ENCODE measurements at regions not wholly inside any gene's neighbourhood (a gene's known extent, or its start where the extent isn't known, plus 50 kb on each side); places are given as distances from the start of the nearest gene placed in this dataset.
"Not testable (repeated sequence)": the region's sequence is repeated elsewhere in the genome, so short reads cannot be mapped to it uniquely, and the experiment has no call there.

DNA sequence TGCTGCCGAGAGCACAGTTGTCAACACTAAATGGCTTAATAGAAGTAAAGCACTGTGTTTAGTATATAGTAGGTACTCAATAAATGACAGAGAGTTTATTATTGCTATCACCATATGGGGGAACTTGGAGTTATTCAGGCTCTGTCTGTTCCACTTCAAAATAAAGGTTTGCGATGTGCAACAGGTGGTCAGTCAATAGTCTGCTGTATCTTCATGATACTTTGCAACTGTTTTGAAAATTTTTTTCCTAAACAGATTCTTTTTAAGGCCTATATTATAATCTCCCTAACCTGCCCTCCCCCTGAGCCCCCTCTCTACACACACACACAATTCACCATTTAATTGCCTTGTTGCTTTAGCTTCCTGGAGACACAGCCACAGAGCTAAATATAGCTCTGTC is 164.7 kb upstream of the NR2F2 start:
- H3K4me1 ChIP-seq (ENCODE audit: low read length), result no peaks in the 10 kb centered on the region
- no peak for DNase-seq
- H3K4me2 ChIP-seq (ENCODE audit: low read depth, low read length), result no peak overlapping the region

GRCh38 chr15:96166223-96167200 is 164.0 kb upstream of the NR2F2 start:
- H3K4me2 ChIP-seq (ENCODE audit: low read depth, low read length), result no peak overlapping the region
- no peak for DNase-seq
- H3K79me2 ChIP-seq (ENCODE audit: low read length), result no peaks in the 10 kb centered on the region
- TF ChIP-seq EZH2phosphoT487 (IDR thresholded peaks at IDR 0.05; ENCODE audit: low read length) (no peak), EZH2 (optimal IDR thresholded peaks at IDR 0.05; ENCODE audit: low read depth, low read length) (no peak)
- TF ChIP-seq, protein P1, sequence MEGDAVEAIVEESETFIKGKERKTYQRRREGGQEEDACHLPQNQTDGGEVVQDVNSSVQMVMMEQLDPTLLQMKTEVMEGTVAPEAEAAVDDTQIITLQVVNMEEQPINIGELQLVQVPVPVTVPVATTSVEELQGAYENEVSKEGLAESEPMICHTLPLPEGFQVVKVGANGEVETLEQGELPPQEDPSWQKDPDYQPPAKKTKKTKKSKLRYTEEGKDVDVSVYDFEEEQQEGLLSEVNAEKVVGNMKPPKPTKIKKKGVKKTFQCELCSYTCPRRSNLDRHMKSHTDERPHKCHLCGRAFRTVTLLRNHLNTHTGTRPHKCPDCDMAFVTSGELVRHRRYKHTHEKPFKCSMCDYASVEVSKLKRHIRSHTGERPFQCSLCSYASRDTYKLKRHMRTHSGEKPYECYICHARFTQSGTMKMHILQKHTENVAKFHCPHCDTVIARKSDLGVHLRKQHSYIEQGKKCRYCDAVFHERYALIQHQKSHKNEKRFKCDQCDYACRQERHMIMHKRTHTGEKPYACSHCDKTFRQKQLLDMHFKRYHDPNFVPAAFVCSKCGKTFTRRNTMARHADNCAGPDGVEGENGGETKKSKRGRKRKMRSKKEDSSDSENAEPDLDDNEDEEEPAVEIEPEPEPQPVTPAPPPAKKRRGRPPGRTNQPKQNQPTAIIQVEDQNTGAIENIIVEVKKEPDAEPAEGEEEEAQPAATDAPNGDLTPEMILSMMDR (IDR thresholded peaks at IDR 0.05; ENCODE audit: low read length), result no peak
- H3K9me2 ChIP-seq (replicated peaks; ENCODE audit: insufficient read depth, low read length), result no peaks in the 10 kb centered on the region
- no peaks in the 10 kb centered on the region for H3F3A ChIP-seq (ENCODE audit: insufficient read depth, low read length)
- H2AFZ ChIP-seq (ENCODE audit: low read length), result no peak overlapping the region
- no peak overlapping the region for H3K27ac ChIP-seq (ENCODE audit: low read length)
- no peaks in the 10 kb centered on the region for H3K36me3 ChIP-seq (replicated peaks; ENCODE audit: insufficient read depth, low read length)
- H3K4me3 ChIP-seq (ENCODE audit: low read length), result no peak overlapping the region
- H4K20me1 ChIP-seq (ENCODE audit: insufficient read depth, low read length), result no peaks in the 10 kb centered on the region
- no peaks in the 10 kb centered on the region for H3K27me3 ChIP-seq (replicated peaks; ENCODE audit: insufficient read depth, low read length)
- H3K4me1 ChIP-seq (ENCODE audit: low read length), result no peaks in the 10 kb centered on the region
- no peak overlapping the region for H3K9ac ChIP-seq (ENCODE audit: low read length)
- no peaks in the 10 kb centered on the region for H3K9me3 ChIP-seq (replicated peaks; ENCODE audit: insufficient read depth, low read length)

More for the DNA sequence above, 164.7 kb upstream of the NR2F2 start:
- TF ChIP-seq, protein P1 (IDR thresholded peaks at IDR 0.05; ENCODE audit: low read length), result no peak
- TF ChIP-seq EZH2 (optimal IDR thresholded peaks at IDR 0.05; ENCODE audit: low read depth, low read length), result no peak
- no peak for TF ChIP-seq EZH2phosphoT487 (IDR thresholded peaks at IDR 0.05; ENCODE audit: low read length)
- Histone ChIP-seq H3K9me2 (replicated peaks; ENCODE audit: insufficient read depth, low read length) (no peaks in the 10 kb centered on the region), H3K4me3 (ENCODE audit: low read length) (no peak overlapping the region), H3K9me3 (replicated peaks; ENCODE audit: insufficient read depth, low read length) (no peaks in the 10 kb centered on the region), H2AFZ (ENCODE audit: low read length) (no peak overlapping the region), H3K36me3 (replicated peaks; ENCODE audit: insufficient read depth, low read length) (no peaks in the 10 kb centered on the region), H3F3A (ENCODE audit: insufficient read depth, low read length) (no peaks in the 10 kb centered on the region), H4K20me1 (ENCODE audit: insufficient read depth, low read length) (no peaks in the 10 kb centered on the region), H3K27me3 (replicated peaks; ENCODE audit: insufficient read depth, low read length) (no peaks in the 10 kb centered on the region), H3K9ac (ENCODE audit: low read length) (no peak overlapping the region), H3K27ac (ENCODE audit: low read length) (no peak overlapping the region), H3K79me2 (ENCODE audit: low read length) (no peaks in the 10 kb centered on the region)

GRCh38 chr15:96170616-96170978 is 159.9 kb upstream of the NR2F2 start:
- not testable (repeated sequence) for H4K20me1 ChIP-seq (ENCODE audit: insufficient read depth, low read length); H3F3A ChIP-seq (ENCODE audit: insufficient read depth, low read length); H3K4me1 ChIP-seq (ENCODE audit: low read length); H3K27me3 ChIP-seq (replicated peaks; ENCODE audit: insufficient read depth, low read length); H2AFZ ChIP-seq (ENCODE audit: low read length); H3K36me3 ChIP-seq (replicated peaks; ENCODE audit: insufficient read depth, low read length); DNase-seq; H3K9me2 ChIP-seq (replicated peaks; ENCODE audit: insufficient read depth, low read length); H3K79me2 ChIP-seq (ENCODE audit: low read length); H3K4me3 ChIP-seq (ENCODE audit: low read length); H3K27ac ChIP-seq (ENCODE audit: low read length); H3K4me2 ChIP-seq (ENCODE audit: low read depth, low read length); H3K9me3 ChIP-seq (replicated peaks; ENCODE audit: insufficient read depth, low read length); H3K9ac ChIP-seq (ENCODE audit: low read length)

All from MM.1S (cell line).